Transverse colon (tissue), 4 donors: ENCODE measurements at regions not wholly inside any gene's neighbourhood (a gene's known extent, or its start where the extent isn't known, plus 50 kb on each side); places are given as distances from the start of the nearest gene placed in this dataset.

Experiments used
- POLR2A ChIP-seq: fragments of 450-650 bp; IDR thresholded peaks from one replicate; pipeline ENCODE4 v1.6.1; 2016; ENCODE audit warnings: antibody characterized with exemption, mild to moderate bottlenecking, moderate library complexity
- POLR2AphosphoS5 ChIP-seq, 3 donors: sonication (generic); formaldehyde crosslinking; IDR thresholded peaks; one replicate each; pipeline ENCODE4 v1.6.1; 2016; ENCODE audit warnings: antibody characterized with exemption in 3 of 3
- TF ChIP-seq, protein P1 (sequence below), 5 experiments: fragments of 200-600 bp in 3 of 5; fragments of 450-650 bp in 2 of 5; sonication (generic) in 3 of 5; IDR thresholded peaks; 1 replicate in 2 of 5; 2 replicates in 3 of 5; pipeline ENCODE4 v1.5.1; 2016 to 2017; ENCODE audit warnings: antibody characterized with exemption in 5 of 5, inconsistent platforms in 3 of 5, mild to moderate bottlenecking in 2 of 5, moderate library complexity in 1 of 5

DNA sequence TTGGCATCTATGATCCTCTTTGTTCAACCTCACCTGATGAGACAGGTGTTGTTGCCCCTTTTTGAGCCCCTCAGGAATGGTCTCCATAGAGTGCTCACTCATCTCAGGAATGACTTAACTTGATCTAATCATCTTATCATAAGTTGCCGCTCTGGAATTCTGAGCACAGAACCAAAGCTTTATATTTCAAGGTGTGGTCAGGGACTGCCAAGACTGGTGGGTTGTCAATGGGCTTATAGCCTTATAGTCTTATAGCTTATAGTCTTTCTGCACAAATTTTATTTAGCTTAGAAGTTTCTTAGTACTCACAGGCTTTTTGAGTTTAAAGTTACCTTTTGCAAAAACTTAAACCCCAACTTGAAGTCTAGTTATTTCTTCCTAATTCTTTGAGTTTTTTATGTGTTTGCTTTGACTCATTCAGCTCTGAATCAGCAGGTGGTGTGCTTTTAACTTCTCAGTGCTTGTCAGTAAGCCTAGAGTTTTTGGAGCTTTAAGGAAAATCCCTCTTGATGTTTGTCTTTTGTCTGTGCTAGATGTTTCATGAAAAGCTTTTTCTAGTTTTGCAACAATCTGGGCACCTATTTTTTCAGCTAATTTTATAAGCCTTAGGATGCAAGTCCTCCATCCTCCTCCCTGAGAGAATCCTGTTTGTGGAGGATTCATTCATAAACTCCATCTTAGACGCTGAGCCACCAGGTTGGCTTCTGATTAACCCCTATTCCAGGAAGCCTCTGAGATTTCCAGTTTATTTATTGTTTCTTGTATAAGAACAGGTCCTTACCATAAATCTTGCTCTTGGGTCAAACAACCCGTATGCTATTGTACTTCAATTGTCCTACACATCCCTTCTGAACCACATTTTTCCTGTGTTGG is 72.3 kb upstream of the SSTR4 start:
- TF ChIP-seq, protein P1, sequence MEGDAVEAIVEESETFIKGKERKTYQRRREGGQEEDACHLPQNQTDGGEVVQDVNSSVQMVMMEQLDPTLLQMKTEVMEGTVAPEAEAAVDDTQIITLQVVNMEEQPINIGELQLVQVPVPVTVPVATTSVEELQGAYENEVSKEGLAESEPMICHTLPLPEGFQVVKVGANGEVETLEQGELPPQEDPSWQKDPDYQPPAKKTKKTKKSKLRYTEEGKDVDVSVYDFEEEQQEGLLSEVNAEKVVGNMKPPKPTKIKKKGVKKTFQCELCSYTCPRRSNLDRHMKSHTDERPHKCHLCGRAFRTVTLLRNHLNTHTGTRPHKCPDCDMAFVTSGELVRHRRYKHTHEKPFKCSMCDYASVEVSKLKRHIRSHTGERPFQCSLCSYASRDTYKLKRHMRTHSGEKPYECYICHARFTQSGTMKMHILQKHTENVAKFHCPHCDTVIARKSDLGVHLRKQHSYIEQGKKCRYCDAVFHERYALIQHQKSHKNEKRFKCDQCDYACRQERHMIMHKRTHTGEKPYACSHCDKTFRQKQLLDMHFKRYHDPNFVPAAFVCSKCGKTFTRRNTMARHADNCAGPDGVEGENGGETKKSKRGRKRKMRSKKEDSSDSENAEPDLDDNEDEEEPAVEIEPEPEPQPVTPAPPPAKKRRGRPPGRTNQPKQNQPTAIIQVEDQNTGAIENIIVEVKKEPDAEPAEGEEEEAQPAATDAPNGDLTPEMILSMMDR (IDR thresholded peaks at IDR 0.05), result no peak
- TF ChIP-seq POLR2AphosphoS5 (IDR thresholded peaks at IDR 0.05), result no peak
- TF ChIP-seq POLR2A, result no peak
